SU-DHL-6 (cell line): ENCODE measurements at regions not wholly inside any gene's neighbourhood (a gene's known extent, or its start where the extent isn't known, plus 50 kb on each side); places are given as distances from the start of the nearest gene placed in this dataset.

ENCODE experiments used
- CTCF ChIP-seq: fragments of 200-600 bp; sonication (generic); IDR thresholded peaks from one replicate; pipeline ENCODE4 v1.5.1; 2017; ENCODE audit warnings: antibody characterized with exemption, mild to moderate bottlenecking, low read length, moderate library complexity; ENCODE audit not compliant: insufficient read depth, poor library complexity, severe bottlenecking
- EZH2phosphoT487 ChIP-seq: fragments of 200-600 bp; sonication (generic), shearing (Covaris generic); conservative IDR thresholded peaks from 2 replicates; pipeline ENCODE4 v1.6.1; 2018; ENCODE audit warnings: mild to moderate bottlenecking, antibody characterized with exemption, low read length, moderate library complexity, mixed read lengths

DNA sequence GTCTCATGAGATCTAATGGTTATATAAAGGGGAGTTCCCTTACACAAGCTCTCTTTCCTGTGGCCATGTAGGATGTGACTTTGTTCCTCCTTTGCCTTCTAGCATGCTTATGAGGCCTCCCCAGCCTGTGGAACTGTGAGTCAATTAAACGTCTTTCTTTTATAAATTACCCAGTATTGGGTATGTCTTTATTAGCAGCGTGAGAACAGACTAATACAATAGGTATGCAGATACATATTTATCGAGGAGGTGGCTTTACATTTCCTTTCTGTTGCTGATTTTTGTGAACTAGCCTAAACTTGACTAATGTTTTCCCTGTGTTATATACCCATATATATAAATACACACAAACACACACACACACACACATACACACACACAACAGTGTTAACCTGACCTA, 80.2 kb downstream of the VCX2 start:
- TF ChIP-seq CTCF (no peak), EZH2phosphoT487 (no peak)
